CMK (cell line): ENCODE measurements at regions not wholly inside any gene's neighbourhood (a gene's known extent, or its start where the extent isn't known, plus 50 kb on each side); places are given as distances from the start of the nearest gene placed in this dataset.

Experiments used
- DNase-seq: peaks from one replicate; pipeline ENCODE4 v3.0.0-alpha.2; 2010; ENCODE audit warnings: low read depth

DNA sequence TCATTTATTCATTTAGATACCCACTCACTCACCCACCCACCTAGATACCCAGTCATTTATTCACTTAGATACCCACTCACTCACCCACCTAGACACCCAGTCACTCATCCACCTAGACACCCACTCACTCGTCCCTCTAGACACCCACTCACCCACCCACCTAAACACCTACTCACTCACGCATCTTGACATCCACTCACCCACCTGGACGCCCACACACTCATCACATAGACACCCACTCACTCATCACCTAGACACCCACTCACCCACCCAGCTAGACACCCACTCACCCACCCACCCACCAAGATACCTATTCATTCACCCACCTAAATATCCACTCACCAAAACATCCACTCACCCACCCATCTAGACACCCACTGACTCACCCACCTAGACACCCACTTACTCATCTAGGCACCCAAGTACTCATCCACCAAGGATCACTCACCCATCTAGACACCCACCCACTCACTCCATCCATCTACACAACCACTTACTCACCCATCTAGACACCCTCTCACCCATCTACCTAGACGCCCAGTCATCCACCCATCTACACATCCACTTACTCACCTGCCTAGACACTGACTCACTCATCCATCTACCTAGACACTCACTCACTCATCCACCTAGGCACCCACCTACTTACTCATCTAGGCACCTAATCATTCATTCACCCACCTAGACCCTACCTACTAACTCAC is 723.7 kb upstream of the RAB6C start:
- no peak for DNase-seq

DNA sequence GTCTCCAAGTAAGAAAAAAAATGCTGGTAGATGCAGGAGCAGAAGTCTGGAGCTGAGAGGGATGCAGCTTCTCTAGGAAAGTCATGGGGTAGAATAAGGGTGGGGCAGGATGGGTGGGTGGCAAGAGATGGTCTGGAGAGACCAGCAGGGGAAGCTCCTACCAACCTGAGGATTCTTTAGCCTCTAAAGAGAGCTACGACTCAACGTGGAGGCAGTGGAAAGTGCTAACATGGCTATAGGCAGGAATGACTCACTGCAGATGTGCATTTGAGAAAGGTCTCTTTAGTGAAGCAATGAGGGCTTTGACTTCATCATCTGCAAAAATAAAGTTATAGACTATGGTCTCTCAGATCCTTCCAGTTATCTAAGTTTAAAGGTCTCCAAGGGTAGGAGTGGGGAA is 722.8 kb upstream of the RAB6C start:
- no peak for DNase-seq

DNA sequence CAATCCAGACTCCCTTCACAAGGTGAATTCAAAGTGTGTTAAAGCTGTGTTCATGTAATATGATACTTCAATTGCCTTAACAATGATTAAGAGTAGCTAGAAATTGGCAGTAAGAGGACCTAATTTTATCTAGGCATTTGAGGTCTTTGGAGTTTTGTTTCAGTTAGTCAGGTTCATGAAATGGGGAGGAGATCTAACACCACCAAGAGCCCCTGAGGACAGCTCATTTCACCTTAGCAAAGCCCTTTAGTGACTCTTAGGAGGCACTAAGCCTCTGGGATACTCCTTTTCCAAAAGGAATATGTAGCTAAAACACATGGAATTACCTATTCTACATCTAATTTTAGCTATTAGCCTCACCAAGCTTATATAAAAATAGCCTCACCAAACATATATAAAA is 716.5 kb upstream of the RAB6C start:
- no peak for DNase-seq

DNA sequence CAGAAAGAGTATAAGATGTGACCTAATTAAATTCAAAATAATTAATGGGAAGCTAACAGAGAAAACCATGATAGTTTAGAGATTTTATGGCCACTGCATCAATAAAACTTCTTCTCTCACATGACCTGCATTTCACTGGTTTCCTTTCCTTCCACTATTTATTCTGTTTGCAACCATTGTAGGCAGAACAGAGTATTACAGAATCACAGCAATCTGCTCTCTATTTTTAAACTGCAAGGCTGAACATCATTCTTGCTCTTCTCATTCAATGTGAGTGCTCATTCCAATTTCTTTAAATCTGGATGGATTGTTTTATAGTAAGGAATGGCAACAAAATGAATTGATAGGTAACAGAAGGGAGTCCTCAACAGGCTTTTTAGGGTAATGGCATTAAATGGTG is 715.5 kb upstream of the RAB6C start:
- no peak for DNase-seq

DNA sequence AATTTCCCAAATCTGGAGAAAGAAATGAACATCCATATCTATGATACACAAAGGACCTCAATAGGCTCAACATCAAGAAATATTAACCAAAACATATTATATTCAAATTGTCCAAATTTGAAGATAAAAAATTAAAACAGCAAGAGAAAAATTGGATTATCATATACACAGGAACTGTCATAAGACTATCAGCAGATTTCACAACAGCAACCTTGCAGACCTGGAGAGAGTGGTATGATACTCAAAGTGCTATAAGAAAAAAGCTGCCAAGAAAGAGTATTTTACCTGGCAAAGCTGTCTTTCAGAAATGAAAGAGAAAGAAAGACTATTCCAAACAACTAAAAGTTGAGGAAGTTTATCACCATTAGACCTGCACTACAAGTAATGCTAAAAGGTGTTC is 711.9 kb upstream of the RAB6C start:
- no peak for DNase-seq

DNA sequence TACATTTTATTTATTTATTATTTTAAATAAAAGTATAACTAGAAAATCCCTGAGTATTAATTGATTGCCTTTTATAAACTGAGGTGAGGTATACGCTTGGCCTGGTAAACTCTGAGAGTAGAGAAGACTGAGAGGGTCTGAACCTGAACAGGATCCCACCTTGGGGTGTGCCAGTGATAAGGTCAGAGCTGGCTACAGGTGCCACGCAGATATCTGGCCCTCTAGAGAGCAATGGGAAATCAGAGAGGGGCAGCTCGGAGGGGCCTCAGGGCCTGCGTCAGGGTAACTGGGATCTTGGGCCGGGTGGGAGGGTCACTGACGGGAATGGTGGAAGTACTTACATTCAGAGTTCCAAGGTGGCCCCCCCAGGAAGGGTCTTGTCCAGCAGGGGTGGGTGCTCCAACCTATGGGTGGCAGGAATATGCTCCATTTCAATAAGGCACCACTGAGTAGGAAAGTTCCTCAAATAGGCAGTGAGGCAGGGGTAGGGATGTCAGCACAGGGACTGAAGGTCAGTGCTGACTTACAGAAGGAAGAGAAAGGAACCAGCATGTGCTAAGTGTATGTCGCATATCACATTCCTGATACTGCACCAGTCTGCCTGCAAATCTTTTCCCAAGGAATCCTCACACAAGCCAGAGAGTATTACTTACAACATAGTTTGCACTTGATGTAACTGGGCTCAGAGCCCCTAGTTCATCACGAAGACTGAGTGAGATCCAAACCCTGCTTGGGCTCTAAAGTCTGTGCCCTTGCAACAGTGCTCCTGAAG is 706.0 kb upstream of the RAB6C start:
- no peak for DNase-seq

DNA sequence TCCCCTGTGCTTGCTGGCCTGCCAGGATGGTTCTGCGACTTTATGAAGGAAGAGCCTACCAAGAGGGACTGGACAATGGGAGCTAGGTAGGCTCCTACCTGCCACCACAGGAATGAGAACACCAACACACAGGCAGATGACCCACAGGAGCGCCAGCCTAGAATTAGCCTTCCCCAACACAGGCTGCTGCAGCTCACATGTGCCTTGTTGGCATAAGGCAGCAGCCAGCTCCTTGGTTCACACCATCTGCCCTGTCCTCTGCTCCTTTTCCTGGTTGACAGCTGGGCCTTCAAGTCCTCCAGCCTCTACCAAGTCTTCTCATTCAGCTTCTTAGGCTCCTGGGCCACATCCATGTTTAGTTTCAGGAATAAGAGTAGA is 705.4 kb upstream of the RAB6C start:
- no peak for DNase-seq

DNA sequence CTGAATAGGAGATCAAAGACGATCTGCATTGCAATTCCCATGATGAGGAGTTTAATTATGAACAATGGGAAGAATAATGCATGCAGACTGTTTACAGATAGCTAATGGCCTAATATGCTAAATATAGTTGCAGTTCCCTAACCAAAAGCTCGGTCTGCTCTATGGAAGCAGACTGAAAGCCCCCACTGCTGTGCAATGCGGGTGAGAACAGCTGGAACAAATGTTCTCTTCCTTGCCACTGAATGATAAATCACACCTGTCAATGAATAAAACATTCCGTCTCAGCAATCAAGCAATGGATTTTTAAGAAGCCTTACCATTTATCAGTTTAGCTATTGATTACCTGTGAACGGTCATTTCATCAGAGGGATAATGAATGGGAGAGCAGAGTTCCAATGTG is 704.5 kb upstream of the RAB6C start:
- DNase-seq: no peak

DNA sequence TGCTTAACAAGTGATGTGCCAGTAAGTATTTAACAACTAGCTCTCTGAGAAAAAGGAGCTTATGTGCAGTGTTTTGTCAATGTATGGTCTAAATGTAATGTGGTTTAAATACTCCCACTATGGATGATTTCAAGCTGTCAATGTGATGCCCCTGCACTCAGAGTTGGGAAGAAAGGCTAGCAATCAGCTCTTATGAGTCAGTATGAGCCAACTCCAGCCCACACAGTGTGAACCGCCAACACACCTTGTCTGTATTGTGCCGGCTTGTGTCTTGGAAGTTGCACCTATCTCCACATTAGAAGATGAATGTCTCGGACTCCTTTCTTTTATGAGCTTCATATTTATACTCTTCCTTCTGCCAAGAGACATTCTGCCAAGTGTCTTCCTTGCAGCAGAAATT is 703.8 kb upstream of the RAB6C start:
- DNase-seq: no peak

DNA sequence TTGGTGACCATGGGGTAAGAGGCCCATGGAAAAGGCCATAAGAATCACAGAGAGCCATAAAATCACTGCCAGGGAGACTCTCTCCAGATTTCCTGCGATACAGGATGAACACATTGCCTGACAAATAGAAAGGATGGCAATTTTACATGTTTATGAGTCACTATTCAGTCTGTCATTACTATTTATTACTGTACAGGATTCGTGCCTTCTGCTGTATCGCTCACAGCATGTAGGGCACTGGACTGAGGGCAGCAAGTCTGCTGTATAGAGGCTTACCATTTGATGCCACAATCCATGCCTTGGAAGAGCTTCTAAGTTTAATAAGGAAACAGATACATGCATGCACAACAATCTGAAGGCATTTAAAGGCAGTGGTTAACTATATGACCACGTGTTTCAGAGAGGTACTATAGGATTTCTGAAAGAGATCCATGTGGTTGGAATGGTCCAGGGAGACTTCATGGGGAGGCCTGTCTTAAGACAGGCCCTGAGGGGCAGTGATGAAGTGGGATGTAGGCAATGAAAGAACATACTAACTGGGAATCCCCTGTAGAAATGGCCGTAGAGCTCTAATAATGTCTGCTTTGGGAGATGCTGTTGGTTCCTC is 702.4 kb upstream of the RAB6C start:
- DNase-seq: no peak

DNA sequence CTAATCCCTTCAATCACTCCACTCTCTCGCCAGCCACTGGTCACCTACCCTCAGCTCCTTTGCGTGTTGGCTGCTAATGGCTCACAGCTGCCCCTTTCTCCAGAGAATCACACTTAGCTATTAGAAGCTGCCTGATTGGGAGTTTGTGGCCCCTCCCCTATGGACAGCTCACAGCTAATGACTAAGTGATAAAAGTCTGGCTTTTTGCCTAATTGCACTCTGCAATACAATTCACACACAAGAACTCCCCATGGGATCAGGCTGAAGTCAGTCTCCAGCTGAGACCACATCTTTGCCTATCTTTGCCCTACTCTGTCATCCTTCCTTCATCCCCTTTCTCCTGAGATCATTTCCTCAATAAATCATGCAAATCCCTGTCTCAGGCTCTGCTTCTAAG is 701.9 kb upstream of the RAB6C start:
- no peak for DNase-seq

DNA sequence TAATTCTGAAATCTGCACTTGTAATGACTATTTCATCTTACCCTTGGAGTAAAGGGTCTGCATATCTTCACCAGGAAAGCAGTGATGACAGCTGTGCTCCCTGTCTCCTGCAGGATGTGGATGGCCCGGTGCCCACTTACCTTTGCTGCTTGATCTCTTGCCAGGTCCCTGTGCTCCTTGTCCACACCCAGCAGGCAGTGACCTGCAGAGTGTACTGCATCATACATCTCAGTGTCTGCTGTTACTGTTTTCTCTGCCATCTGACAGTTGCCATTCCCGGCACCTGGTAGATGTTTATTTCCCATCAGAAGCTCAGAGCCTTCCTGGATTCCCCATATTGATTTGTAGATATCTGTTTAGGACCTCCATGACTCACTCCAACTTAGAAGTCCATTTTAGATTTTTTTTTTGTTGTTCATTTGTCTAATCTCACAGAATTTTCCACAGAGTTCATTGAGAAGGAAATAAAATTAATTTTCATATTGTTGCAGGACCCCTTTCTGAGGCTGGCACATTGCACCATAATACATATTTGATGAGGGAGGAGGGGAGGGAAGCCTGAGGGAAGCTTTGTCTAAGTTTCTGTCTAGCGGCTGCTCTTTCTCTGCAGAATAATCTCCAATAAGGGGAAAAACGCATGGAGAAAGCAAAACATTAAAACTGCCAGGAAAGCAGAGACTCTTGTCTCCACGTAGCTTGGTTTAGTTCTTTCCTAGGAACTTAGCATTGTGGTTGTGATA is 697.5 kb upstream of the RAB6C start:
- no peak for DNase-seq

DNA sequence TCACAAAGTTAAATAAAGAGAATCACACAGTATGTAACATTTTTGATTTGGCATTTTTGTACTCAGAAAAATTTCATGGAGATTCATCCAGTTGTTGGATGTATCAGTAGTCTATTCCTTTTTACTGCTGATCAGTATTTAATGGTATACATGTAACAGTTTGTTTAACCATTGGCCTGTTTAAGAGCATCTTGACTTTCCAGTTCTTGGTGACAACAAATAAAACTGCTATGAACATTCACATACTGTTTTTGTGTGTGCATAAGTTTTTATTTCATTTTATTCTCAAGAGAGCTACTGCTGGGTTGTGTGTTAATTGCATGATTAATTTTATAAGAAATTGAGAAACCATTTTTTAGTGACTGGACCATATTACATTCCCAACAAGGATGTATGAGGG is 694.5 kb upstream of the RAB6C start:
- DNase-seq: no peak

DNA sequence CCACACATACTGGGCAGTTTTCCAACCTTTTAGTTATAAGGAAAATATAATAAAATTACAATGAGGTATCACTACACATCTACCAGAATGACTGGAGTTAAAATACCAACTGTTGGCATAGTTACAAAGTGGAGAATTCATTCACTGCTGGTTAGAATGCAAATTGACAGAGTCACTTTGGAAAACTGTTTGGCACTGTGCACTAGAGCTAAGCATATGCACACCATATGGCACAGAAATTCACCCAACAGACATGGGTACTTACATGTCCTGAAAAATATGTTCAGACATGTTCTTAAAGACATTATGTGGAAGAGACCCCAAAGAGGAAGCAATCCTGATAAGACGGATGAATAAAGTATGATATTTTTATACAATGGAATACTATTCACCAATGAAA is 686.1 kb upstream of the RAB6C start:
- no peak for DNase-seq

DNA sequence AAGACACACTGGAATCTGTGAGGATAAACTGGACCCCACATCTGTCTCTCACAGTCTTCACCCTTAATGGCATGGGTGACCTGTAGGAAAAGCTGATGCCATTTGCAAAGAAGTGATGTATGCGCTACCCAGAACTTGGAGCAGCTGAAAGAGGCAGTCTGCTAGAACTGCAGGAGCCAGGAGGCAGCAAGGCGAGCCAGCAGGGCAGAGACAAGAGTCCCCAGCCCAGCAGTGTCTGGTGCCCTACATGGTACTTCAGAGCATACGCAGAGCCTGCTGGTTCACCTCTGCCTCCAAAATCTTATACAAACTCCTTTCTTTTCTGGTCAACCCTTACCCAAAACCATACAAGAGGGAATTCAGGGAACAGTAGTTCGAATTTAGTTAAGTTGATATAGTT is 683.1 kb upstream of the RAB6C start:
- DNase-seq: no peak

DNA sequence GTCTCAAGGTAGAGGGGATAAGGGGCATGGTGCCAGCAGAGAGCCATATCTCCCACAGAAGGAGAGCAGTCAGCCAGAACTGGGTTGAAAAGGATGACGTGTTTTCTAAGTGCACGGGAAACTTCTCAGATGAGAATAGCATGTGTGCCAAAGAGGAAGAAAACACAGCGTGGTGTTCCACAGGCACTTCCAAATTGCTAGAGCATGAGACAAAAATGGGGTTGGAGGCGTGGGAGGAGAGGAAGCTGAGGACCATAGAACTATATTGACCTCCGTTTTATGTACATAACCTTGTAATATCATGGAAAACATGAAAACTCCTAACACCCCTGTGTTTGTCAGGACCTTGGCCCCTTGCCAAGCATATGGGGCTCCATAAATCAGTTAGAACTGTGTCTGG is 682.7 kb upstream of the RAB6C start:
- no peak for DNase-seq

DNA sequence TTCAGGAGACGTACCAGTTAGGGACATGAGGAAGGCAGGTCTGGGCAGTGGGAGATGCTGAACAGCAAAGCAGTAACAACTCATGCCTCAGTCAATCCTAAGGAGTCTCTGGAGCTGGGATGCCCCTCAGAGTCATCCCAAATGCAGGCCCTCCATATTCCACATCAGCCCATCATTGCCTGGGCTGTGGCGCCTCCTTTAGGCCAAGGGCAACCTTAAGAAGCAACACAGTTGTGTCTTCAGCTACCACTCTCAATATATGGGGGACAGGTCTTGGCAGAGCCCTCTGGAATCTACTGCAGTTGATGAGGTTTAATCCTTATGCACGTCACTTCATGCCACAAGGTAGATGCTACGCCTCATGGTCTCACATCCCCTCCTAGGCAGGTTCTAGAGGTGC is 682.0 kb upstream of the RAB6C start:
- DNase-seq: no peak

DNA sequence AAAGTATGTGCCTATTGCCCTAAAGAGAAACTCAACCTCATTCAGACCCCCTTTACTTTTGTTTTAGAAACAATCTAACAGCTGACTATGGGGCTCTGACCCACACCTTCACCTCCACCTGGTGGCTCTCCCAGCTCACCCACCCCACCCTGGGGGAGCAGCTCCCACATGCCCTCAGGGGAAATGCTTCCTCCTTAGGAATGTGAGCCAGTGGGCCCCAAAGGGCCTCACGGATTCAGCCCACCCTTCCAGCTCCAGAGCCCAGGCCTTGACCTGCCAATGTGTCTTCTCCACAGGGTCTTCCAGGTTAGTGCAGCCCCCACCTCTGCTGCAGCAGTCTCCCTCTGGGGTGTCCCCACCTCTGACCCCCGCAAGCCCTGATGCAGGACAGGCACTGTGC is 680.1 kb upstream of the RAB6C start:
- DNase-seq: no peak

DNA sequence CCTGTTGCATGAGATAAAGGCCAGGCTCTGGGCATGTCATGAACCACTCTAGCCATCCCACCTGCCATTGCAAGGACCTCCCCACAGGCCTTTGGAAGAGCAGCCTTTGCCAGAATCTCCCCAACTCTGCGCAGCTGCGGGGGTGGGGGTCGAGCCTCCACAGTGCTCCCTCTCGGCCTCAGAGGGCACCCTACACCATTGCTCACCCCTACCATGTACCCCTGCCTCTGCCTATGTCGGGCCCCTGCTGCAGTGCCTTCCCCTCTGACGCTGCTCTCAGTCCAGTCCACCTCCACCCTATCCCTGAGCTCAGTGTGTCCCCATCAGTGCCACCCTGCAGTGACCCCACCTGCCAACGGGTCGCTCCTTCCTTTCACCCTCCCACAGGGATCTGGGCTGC is 679.7 kb upstream of the RAB6C start:
- no peak for DNase-seq

DNA sequence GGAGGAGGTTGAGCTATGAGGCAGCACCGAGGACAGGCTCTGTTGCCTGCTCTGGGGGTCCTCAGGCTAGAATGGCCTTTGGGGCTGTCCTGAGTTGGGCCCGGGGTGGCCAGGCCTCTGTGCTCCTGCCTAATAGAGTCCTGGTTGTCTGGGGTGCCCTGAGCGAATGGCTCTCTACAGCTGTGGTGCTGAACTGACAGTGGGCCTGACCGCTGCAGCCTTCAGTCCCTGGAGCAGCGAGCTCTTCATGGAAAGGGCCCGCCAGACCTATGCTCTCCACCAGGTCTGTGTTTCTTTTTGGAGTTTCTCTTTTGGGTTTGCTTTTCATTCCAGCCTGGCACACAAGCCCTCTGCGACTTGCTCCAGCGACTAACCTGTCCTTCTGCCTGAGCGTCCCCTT is 679.0 kb upstream of the RAB6C start:
- no peak for DNase-seq

DNA sequence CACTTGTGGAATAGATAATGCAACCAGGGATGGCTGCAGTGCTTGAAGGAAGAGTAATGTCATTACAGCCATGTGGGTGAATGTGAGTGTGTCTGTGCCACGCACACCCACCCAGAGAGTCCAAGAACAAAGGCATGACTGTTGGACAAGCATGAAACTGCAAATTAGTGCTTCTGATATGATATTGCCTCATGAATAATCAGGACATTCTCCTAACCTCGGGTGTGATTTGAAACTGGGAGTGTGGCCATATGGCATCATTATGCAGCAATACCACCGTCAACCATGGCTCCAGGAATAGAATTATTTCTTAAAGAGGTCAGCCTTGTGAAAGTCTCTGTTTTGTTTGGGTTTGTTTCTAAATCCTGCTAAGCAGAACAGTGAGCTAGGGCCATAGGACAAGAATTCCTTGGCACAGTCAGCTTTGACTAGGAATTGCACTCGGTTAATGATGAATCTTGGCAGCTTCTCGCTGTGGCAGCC is 678.0 kb upstream of the RAB6C start:
- DNase-seq: no peak

DNA sequence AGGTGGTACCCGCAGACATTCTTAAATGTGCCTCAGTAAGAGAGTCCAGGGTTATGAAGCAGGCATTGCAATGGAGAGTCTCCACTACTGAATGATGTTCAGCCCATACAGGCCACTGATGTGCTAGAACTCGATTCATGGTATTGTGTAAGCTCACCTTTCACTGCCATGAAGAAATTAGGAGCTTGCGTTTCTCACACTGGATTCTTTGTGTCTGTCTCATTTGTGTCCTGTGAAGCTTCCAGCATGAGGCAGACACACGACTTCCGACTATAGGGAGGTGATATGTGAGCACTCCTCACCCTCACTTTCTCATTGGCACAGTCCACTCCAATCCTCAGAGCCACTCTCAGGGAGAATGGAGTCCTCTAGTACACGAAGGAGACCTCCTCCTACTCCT is 677.4 kb upstream of the RAB6C start:
- DNase-seq: no peak
